ENCODE measurements at regions not wholly inside any gene's neighbourhood (a gene's known extent, or its start where the extent isn't known, plus 50 kb on each side); places are given as distances from the start of the nearest gene placed in this dataset.

GRCh38 chr4:15294832-15295231 lies 133.0 kb upstream of the C1QTNF7 start:
- TF ChIP-seq CTCF (IDR thresholded peaks at IDR 0.05) = no peak
- H3K9me3 Mint-ChIP-seq = peaks cover 0 to 7% (median 0%) of the 10 kb centered on the region in 7 donors

GRCh38 chr4:15295421-15296162 lies 132.2 kb upstream of the C1QTNF7 start:
- H3K36me3 ChIP-seq (replicated peaks in 1 of 2; ENCODE audit: control insufficient read depth in 1 of 2, insufficient read depth in 2 of 2, low read length in 2 of 2) = no peaks in the 10 kb centered on the region
- no peak overlapping the region for H3K4me2 ChIP-seq (replicated peaks; ENCODE audit: extremely low read depth, low read length, poor library complexity, severe bottlenecking)
- no peak for DNase-seq
- 96% methylated on average over 2 of the region's 8 CpGs for WGBS (ENCODE audit: insufficient coverage)
- H3K9me3 ChIP-seq (replicated peaks in 1 of 2; ENCODE audit: control insufficient read depth in 1 of 2, insufficient read depth in 1 of 2, low read length in 2 of 2) = no peaks in the 10 kb centered on the region
- H3K27ac Mint-ChIP-seq = no peak overlapping the region
- peaks cover 0 to 7% (median 0%) of the 10 kb centered on the region in 7 donors for H3K9me3 Mint-ChIP-seq
- H3K4me1 Mint-ChIP-seq = peaks cover 3% of the 10 kb centered on the region
- no peaks in the 10 kb centered on the region for H3K36me3 Mint-ChIP-seq
- peaks cover 0 to 2% (median 0%) of the 10 kb centered on the region in 3 donors for H3K27me3 Mint-ChIP-seq (ENCODE audit: low read depth in 3 of 3)
- H3K4me3 Mint-ChIP-seq = no peak overlapping the region
- no peak overlapping the region for H3K4me3 ChIP-seq (replicated peaks in 1 of 3; ENCODE audit: low read depth in 2 of 3, low read length in 3 of 3)
- intact Hi-C loops (cut with micrococcal nuclease) = no loop called here
- no peak overlapping the region for H2AFZ ChIP-seq (ENCODE audit: insufficient read depth, low read depth, low read length, poor library complexity, severe bottlenecking)
- no peak overlapping the region for H3K9ac ChIP-seq (ENCODE audit: insufficient read depth, low read length, poor library complexity, severe bottlenecking)
- no peaks in the 10 kb centered on the region for H3K27me3 ChIP-seq (ENCODE audit: control insufficient read depth in 2 of 2, insufficient read depth in 2 of 2, low read length in 2 of 2)
- no peaks in the 10 kb centered on the region for H3K4me1 ChIP-seq (ENCODE audit: control insufficient read depth in 1 of 2, insufficient read depth in 2 of 2, low read length in 2 of 2)
- H4K20me1 ChIP-seq (ENCODE audit: insufficient read depth, low read length) = no peaks in the 10 kb centered on the region
- H3K79me2 ChIP-seq (ENCODE audit: insufficient read depth, low read length) = no peaks in the 10 kb centered on the region
- H3K27ac ChIP-seq (ENCODE audit: low read depth in 1 of 2, low read length in 2 of 2) = no peak overlapping the region
- no peak for TF ChIP-seq CTCF (IDR thresholded peaks at IDR 0.05)

More at GRCh38 chr4:15294832-15295231, 133.0 kb upstream of the C1QTNF7 start:
- Histone ChIP-seq H3K9ac (ENCODE audit: insufficient read depth, low read length, poor library complexity, severe bottlenecking) (no peak overlapping the region), H3K4me3 (replicated peaks in 1 of 3; ENCODE audit: low read depth in 2 of 3, low read length in 3 of 3) (no peak overlapping the region), H3K36me3 (replicated peaks in 1 of 2; ENCODE audit: control insufficient read depth in 1 of 2, insufficient read depth in 2 of 2, low read length in 2 of 2) (no peaks in the 10 kb centered on the region), H3K9me3 (replicated peaks in 1 of 2; ENCODE audit: control insufficient read depth in 1 of 2, insufficient read depth in 1 of 2, low read length in 2 of 2) (no peaks in the 10 kb centered on the region), H3K27ac (ENCODE audit: low read depth in 1 of 2, low read length in 2 of 2) (no peak overlapping the region), H2AFZ (ENCODE audit: insufficient read depth, low read depth, low read length, poor library complexity, severe bottlenecking) (no peak overlapping the region), H3K27me3 (ENCODE audit: control insufficient read depth in 2 of 2, insufficient read depth in 2 of 2, low read length in 2 of 2) (no peaks in the 10 kb centered on the region), H4K20me1 (ENCODE audit: insufficient read depth, low read length) (no peaks in the 10 kb centered on the region), H3K4me2 (replicated peaks; ENCODE audit: extremely low read depth, low read length, poor library complexity, severe bottlenecking) (no peak overlapping the region), H3K79me2 (ENCODE audit: insufficient read depth, low read length) (no peaks in the 10 kb centered on the region), H3K4me1 (ENCODE audit: control insufficient read depth in 1 of 2, insufficient read depth in 2 of 2, low read length in 2 of 2) (no peaks in the 10 kb centered on the region)
- DNase-seq = no peak
- intact Hi-C loops (cut with micrococcal nuclease) = no loop called here
- no CpG with 5 or more reads among the region's 4 CpGs for WGBS (ENCODE audit: insufficient coverage)
- no peak overlapping the region for H3K27ac Mint-ChIP-seq
- no peaks in the 10 kb centered on the region for H3K36me3 Mint-ChIP-seq
- H3K27me3 Mint-ChIP-seq (ENCODE audit: low read depth in 3 of 3) = peaks cover 0 to 2% (median 0%) of the 10 kb centered on the region in 3 donors
- no peak overlapping the region for H3K4me3 Mint-ChIP-seq
- peaks cover 3% of the 10 kb centered on the region for H3K4me1 Mint-ChIP-seq

Data from CD14-positive monocyte (primary cell).